AG09319 (cell line): ENCODE measurements at regions not wholly inside any gene's neighbourhood (a gene's known extent, or its start where the extent isn't known, plus 50 kb on each side); places are given as distances from the start of the nearest gene placed in this dataset.

ENCODE experiments used
- DNase-seq: peaks from one replicate; pipeline ENCODE4 v3.0.0-alpha.2; 2010; ENCODE audit warnings: low read depth; ENCODE audit errors: extremely low read depth
- CTCF ChIP-seq: IDR thresholded peaks from 2 replicates; pipeline ENCODE4 v1.5.1; 2011; ENCODE audit warnings: low read depth, mild to moderate bottlenecking, inconsistent platforms, low read length, moderate library complexity

- TF ChIP-seq CTCF: no peak
- DNase-seq: no peak
Measured at GRCh38 chr10:61565819-61566560, 96.7 kb upstream of the CABCOCO1 start.

GRCh38 chr10:61564444-61564843, 98.3 kb upstream of the CABCOCO1 start:
- no peak for TF ChIP-seq CTCF
- no peak for DNase-seq

- no peak for DNase-seq
- TF ChIP-seq CTCF: no peak
Measured at GRCh38 chr10:61559615-61560014, 103.1 kb upstream of the CABCOCO1 start.

- no peak for TF ChIP-seq CTCF
- no peak for DNase-seq
Measured at GRCh38 chr10:61558188-61558587, 104.5 kb upstream of the CABCOCO1 start.

DNA sequence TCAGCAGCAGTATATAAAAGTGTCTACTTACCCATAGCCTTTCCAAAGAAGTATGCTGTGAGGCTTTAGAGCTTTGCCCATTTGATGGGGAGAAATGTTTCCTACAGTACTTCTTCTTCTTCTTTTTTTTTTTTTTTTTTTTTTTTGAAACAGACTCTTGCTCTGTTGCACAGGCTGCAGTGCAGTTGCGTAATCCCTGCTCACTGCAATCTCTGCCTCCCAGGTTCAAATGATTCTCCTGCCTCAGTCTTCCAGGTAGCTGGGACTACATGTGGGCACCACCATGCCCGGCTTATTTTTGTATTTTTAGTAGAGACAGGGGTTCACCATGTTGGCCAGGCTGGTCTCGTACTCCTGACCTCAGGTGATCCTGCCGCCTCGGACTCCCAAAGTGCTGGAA, 101.7 kb upstream of the TMEM26 start:
- no peak for DNase-seq
- no peak for TF ChIP-seq CTCF

DNA sequence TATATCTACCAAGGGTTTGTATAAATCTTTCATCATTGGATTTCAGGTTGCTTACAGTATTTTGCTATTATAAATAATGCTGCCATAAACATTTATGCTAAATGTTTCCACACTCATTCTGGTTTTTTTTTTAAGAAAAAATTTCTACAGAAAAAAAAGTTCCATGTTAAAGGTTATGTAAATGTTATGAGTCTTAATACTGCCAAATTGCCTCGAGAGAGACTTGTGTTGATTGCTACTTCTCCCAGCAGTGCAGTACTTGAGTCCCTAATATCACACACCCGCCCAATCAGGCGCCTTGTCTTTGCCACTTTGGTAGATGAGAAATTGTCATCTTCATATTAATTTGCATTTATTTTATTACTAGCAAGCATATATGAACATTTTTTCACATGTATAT, 96.7 kb upstream of the TMEM26 start:
- no peak for TF ChIP-seq CTCF
- no peak for DNase-seq

DNA sequence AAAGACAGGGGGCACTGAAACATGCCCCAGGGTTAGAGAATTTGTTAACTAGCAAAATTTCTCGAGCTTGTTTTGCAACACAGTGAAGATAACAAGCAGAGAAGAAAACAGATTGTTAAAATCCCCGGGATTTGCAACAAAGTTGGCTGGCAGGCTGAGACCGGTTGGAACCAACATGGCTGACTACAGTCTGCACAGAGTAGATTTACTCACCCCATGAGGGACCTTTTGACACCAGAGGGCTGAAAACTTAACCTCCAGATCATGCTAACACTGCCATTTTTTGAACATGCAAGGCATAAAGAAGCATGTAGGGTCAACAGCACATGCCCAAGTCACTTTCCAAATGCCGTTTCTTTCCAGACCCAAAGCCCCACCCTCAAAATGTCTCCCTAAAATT, 95.2 kb upstream of the TMEM26 start:
- DNase-seq: no peak
- TF ChIP-seq CTCF: no peak
